Body of pancreas (tissue), 4 donors: ENCODE measurements at regions not wholly inside any gene's neighbourhood (a gene's known extent, or its start where the extent isn't known, plus 50 kb on each side); places are given as distances from the start of the nearest gene placed in this dataset.

Experiments used
- ATAC-seq: fragments of 150-250 bp; one replicate; pipeline ENCODE4 v1.9.1; 2016
- DNase-seq, 4 donors: peaks; one replicate each; pipeline ENCODE4 v3.0.0-alpha.2; 2019
- H3K27ac ChIP-seq, 4 donors: fragments of 200-600 bp; sonication (generic); 1 replicate in 3 of 4; 2 replicates in 1 of 4; pipeline versions ENCODE4 v1.5.1 to v1.6.1; 2016 to 2019; ENCODE audit warnings: mild to moderate bottlenecking in 1 of 4, mixed read lengths in 1 of 4, moderate library complexity in 1 of 4
- H3K27me3 ChIP-seq, 2 donors: fragments of 200-600 bp; sonication (generic); one replicate each; pipeline ENCODE4 v1.6.0; 2016; ENCODE audit warnings: mild to moderate bottlenecking in 1 of 2
- H3K36me3 ChIP-seq, 2 donors: fragments of 200-600 bp; sonication (generic); replicated peaks in 1 of 2; 2 replicates each; pipeline ENCODE4 v1.5.1; 2016; ENCODE audit warnings: low read depth in 2 of 2; ENCODE audit not compliant: insufficient read depth in 1 of 2
- H3K4me1 ChIP-seq: fragments of 200-600 bp; sonication (generic); one replicate; pipeline ENCODE4 v1.6.0; 2016
- H3K4me3 ChIP-seq, 2 donors: fragments of 200-600 bp; sonication (generic); 1 replicate in 1 of 2; 2 replicates in 1 of 2; pipeline ENCODE4 v1.5.1; 2016 to 2019
- H3K9me3 ChIP-seq, 3 donors: fragments of 200-600 bp; sonication (generic); 1 replicate in 2 of 3; 2 replicates in 1 of 3; pipeline ENCODE4 v1.5.1; 2016
- POLR2A ChIP-seq, 3 donors: fragments of 450-650 bp; IDR thresholded peaks; one replicate each; pipeline ENCODE4 v1.6.1; 2016; ENCODE audit warnings: antibody characterized with exemption in 3 of 3, mild to moderate bottlenecking in 2 of 3
- WGBS, 2 donors: methylation state at CpG; one replicate each; pipeline ENCODE4 v1.1.5; 2017; 5-methylcytosine and 5-hydroxymethylcytosine counted together
- intact Hi-C: fragments of 100-400 bp; cut with DNase I; formaldehyde crosslinking; loops from one replicate; pipeline ENCODE4 v1.15.1; 2023
- TF ChIP-seq, protein P1 (sequence below), 7 experiments: fragments of 450-650 bp in 4 of 7; fragments of 200-600 bp in 3 of 7; sonication (generic) in 3 of 7; IDR thresholded peaks; one replicate each; pipeline ENCODE4 v1.5.1; 2016 to 2019; ENCODE audit warnings: antibody characterized with exemption in 7 of 7

DNA sequence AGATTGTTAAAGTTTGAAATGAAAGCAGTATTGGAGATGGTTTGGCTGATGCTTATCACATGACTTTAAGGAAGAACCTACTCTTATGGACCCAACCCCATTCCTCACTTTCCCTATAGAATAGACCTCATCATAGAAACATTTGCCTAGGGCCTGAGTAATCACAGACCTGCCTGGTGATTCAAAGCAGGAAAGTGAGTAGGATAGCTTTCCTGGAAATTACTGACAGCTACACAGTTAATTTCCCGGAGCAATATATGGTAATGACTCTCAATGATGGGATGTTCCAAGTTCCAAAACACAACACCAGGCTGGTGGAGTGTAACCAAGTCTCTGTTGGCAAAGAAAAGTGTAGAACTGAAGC, 233.8 kb downstream of the SIM1 start:
- DNase-seq: no peak
- no peaks in the 10 kb centered on the region for H3K36me3 ChIP-seq
- WGBS, 2 donors: 75 to 92% methylated on average over 1 of the region's 1 CpG
- H3K27me3 ChIP-seq: no peaks in the 10 kb centered on the region
- TF ChIP-seq POLR2A (IDR thresholded peaks at IDR 0.05): no peak
- TF ChIP-seq, protein P1, sequence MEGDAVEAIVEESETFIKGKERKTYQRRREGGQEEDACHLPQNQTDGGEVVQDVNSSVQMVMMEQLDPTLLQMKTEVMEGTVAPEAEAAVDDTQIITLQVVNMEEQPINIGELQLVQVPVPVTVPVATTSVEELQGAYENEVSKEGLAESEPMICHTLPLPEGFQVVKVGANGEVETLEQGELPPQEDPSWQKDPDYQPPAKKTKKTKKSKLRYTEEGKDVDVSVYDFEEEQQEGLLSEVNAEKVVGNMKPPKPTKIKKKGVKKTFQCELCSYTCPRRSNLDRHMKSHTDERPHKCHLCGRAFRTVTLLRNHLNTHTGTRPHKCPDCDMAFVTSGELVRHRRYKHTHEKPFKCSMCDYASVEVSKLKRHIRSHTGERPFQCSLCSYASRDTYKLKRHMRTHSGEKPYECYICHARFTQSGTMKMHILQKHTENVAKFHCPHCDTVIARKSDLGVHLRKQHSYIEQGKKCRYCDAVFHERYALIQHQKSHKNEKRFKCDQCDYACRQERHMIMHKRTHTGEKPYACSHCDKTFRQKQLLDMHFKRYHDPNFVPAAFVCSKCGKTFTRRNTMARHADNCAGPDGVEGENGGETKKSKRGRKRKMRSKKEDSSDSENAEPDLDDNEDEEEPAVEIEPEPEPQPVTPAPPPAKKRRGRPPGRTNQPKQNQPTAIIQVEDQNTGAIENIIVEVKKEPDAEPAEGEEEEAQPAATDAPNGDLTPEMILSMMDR (IDR thresholded peaks at IDR 0.05): no peak
- no peaks in the 10 kb centered on the region for H3K9me3 ChIP-seq
- ATAC-seq: no peak
- no peak overlapping the region for H3K4me3 ChIP-seq
- intact Hi-C loops: no loop called here
- no peak overlapping the region for H3K27ac ChIP-seq
- H3K4me1 ChIP-seq: peaks cover 15% of the 10 kb centered on the region

DNA sequence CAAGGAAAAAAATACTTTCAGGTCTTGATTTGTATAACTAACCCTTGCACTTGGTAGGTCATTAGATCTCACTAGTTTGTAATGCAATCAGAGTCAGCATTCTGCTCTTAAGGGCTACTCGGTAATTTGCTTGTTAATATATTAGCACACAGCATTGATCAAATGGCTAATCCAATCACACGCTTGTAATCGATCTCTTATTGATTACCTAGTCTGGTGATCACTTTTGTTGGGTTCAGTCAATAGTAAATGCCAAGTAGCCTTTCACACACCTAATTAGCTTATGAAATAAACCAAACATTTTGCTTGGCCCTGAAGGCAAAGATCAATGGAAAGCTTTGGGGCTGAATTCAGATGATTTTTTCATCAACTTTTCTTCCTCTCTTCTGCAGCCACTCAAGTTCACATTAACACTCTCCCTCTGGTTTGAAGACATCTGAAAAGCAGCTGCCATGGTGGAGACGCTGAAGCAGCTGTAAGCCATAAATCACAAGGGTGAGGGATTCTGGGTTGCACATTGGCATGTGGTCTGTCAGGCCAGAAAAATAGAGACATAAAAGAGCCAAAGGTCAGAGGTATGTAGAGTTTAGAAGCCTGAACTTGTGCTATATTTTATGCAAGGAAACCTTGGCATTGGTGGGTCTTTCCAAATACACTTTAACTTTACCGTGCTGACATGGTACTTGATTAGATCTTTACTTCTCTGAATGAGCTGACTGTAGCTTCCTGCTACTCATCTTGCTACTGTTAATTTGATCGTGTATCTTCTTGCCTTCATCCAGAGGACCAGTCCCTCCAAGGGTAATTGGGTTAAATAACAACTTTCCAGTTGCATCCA, 234.4 kb downstream of the SIM1 start:
- no peak overlapping the region for H3K4me3 ChIP-seq
- ATAC-seq (no peak), DNase-seq (no peak)
- WGBS, 2 donors: 85 to 88% methylated on average over 6 of the region's 6 CpGs
- intact Hi-C loops: no loop called here
- no peaks in the 10 kb centered on the region for H3K36me3 ChIP-seq
- no peak overlapping the region for H3K27ac ChIP-seq
- H3K27me3 ChIP-seq: no peaks in the 10 kb centered on the region
- H3K9me3 ChIP-seq: no peaks in the 10 kb centered on the region
- TF ChIP-seq POLR2A (IDR thresholded peaks at IDR 0.05): no peak
- TF ChIP-seq, protein P1 (IDR thresholded peaks at IDR 0.05): no peak
- peaks cover 15% of the 10 kb centered on the region for H3K4me1 ChIP-seq

DNA sequence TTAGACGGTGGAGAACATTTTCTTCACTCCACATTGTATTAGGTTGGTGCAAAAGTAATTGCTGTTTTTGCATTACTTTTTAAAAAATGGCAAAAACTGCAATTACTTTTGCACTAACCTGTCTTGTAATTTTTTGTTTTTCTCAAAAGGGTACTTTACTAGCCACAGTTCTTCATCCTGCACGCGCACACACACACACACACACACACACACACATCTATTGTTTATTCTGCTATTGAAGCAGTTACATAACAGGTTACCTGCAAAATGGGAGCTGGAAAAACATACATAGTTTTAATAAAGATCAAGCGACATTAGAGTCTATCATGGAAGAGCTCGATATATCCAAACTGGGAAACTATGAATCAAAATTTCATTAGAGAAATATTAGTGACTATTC, 235.2 kb downstream of the SIM1 start:
- 27 to 39% methylated on average over 5 of the region's 5 CpGs for WGBS, 2 donors
- H3K9me3 ChIP-seq: no peaks in the 10 kb centered on the region
- H3K27ac ChIP-seq: no peak overlapping the region
- H3K36me3 ChIP-seq: no peaks in the 10 kb centered on the region
- TF ChIP-seq POLR2A (IDR thresholded peaks at IDR 0.05): no peak
- TF ChIP-seq, protein P1 (IDR thresholded peaks at IDR 0.05): no peak
- H3K27me3 ChIP-seq: no peaks in the 10 kb centered on the region
- DNase-seq (peak; percentile 16 to 41 (median 30)), ATAC-seq (peak; percentile 60)
- peaks cover 15% of the 10 kb centered on the region for H3K4me1 ChIP-seq
- H3K4me3 ChIP-seq: no peak overlapping the region
- intact Hi-C loops: no loop called here

DNA sequence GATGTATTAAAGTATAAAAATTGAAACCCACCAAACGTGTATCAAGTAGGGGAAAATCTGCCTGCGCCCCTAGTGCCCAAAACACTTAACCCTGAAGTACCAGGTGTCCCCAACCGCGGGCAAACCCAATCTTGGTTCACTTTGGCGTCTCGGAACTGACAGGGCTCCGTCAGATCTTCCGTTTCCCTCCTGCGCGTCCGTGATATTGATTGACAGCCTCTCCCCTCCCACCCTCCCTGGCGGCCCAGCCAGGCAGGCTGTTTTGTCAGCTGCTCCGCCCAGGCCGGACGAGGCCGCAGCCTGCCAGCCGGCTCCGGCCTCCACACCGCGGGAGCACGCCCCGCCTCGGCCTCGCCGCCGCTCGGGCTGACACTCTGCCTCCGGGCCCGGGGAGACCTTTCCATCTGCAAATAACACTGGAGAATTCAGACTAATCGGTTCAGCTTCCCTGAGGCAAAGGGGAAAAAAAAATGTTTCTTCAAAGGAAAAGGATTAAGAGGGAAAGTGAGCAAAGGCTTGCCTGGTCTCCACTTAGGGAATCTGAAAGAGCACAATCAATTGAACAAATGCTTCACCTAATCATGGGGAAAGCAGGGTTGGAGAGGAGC, 234.9 kb upstream of the MCHR2 start:
- Histone ChIP-seq H3K27me3 (no peaks in the 10 kb centered on the region), H3K4me1 (peaks cover 15% of the 10 kb centered on the region), H3K4me3 (peak overlapping the region in 1 of 2 donors; percentile 14), H3K36me3 (no peaks in the 10 kb centered on the region), H3K27ac (peak overlapping the region in 2 of 4 donors; percentile 33 to 37), H3K9me3 (no peaks in the 10 kb centered on the region)
- 1% methylated on average over 18 to 30 of the region's 30 CpGs for WGBS, 2 donors
- intact Hi-C loops: no loop called here
- TF ChIP-seq POLR2A (IDR thresholded peaks at IDR 0.05): no peak
- TF ChIP-seq, protein P1 (IDR thresholded peaks at IDR 0.05): peak in 2 of 7 experiments; percentile 5 to 8
- peak; percentile 98 for ATAC-seq
- peak; percentile 64 to 76 (median 64) for DNase-seq
